ENCODE measurements at regions not wholly inside any gene's neighbourhood (a gene's known extent, or its start where the extent isn't known, plus 50 kb on each side); places are given as distances from the start of the nearest gene placed in this dataset.

DNA sequence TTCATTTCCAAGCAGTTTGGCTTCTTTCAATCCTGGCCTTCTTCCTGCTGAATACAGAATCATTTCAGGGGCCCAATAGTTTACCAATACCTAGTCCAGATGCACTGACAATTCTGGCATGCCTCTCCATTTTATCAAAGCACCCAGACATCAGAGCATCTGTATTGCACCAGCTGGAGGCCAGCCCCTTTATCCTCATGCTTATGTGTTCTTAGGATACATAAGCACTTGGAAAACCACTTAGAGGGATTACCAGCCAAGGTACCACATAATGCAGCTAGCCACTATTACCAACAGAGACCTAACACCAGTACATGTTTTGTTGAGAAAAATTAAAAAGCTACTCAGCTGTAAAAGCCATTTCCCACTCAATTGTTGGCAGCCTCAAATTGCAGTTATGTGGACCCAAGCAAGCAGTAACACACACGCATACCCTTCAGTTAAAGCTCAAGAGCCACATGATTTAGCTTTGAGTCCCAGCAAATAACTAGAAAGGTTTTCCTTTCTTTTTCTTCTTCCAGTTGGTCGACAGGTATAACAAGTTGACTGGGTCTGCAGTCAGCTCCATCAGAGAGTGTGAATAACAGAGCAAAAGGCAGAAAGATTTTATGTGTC, 263.8 kb downstream of the DIO2 start:
- TF ChIP-seq, protein P1, sequence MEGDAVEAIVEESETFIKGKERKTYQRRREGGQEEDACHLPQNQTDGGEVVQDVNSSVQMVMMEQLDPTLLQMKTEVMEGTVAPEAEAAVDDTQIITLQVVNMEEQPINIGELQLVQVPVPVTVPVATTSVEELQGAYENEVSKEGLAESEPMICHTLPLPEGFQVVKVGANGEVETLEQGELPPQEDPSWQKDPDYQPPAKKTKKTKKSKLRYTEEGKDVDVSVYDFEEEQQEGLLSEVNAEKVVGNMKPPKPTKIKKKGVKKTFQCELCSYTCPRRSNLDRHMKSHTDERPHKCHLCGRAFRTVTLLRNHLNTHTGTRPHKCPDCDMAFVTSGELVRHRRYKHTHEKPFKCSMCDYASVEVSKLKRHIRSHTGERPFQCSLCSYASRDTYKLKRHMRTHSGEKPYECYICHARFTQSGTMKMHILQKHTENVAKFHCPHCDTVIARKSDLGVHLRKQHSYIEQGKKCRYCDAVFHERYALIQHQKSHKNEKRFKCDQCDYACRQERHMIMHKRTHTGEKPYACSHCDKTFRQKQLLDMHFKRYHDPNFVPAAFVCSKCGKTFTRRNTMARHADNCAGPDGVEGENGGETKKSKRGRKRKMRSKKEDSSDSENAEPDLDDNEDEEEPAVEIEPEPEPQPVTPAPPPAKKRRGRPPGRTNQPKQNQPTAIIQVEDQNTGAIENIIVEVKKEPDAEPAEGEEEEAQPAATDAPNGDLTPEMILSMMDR (IDR thresholded peaks at IDR 0.05) = no peak
- no peak for TF ChIP-seq POLR2A (IDR thresholded peaks at IDR 0.05)

Measured in uterus (tissue), 2 donors.